Activated CD4-positive, alpha-beta T cell treated with anti-CD3 and anti-CD28 coated beads, Interleukin-2, amount 10 ng/mL, durations not matched to agents 7 days and 5 days (primary cell): ENCODE measurements at regions not wholly inside any gene's neighbourhood (a gene's known extent, or its start where the extent isn't known, plus 50 kb on each side); places are given as distances from the start of the nearest gene placed in this dataset.

ENCODE experiments used
- CTCF ChIA-PET: fragments of 350-600 bp; sonication (Branson Sonifier 250); formaldehyde crosslinking; loops from one replicate; lab custom pipeline; 2021; ENCODE audit warnings: antibody characterized with exemption; lab: Charles Lee
- POLR2A ChIA-PET: fragments of 350-600 bp; sonication (Branson Sonifier 250); formaldehyde crosslinking; loops from one replicate; lab custom pipeline; 2021; ENCODE audit warnings: antibody characterized with exemption; lab: Charles Lee
- DNase-seq: peaks from one replicate; pipeline ENCODE4 v3.0.0-alpha.2; 2020
- H3K27ac Mint-ChIP-seq: one replicate; pipeline ENCODE4 v1.8.0; 2021; ENCODE audit warnings: mild to moderate bottlenecking, moderate library complexity, mixed read lengths
- H3K27me3 Mint-ChIP-seq: one replicate; pipeline ENCODE4 v1.8.0; 2021; ENCODE audit warnings: mixed read lengths
- H3K36me3 Mint-ChIP-seq: one replicate; pipeline ENCODE4 v1.8.0; 2021; ENCODE audit warnings: low read depth, mixed read lengths
- H3K4me1 Mint-ChIP-seq: one replicate; pipeline ENCODE4 v1.8.0; 2021; ENCODE audit warnings: mixed read lengths
- H3K4me3 Mint-ChIP-seq: one replicate; pipeline ENCODE4 v1.8.0; 2021; ENCODE audit warnings: mild to moderate bottlenecking, moderate library complexity, mixed read lengths
- H3K9me3 Mint-ChIP-seq: one replicate; pipeline ENCODE4 v1.8.0; 2021; ENCODE audit warnings: mixed read lengths

GRCh38 chr2:71776227-71776626 is 322.9 kb downstream of the DYSF start:
- DNase-seq, result no peak
- Mint-ChIP-seq H3K36me3 (no peaks in the 10 kb centered on the region), H3K27me3 (no peaks in the 10 kb centered on the region), H3K4me1 (no peaks in the 10 kb centered on the region), H3K9me3 (no peaks in the 10 kb centered on the region), H3K4me3 (no peak overlapping the region), H3K27ac (no peak overlapping the region)
- POLR2A ChIA-PET, result no interaction called here
- CTCF ChIA-PET, result no interaction called here

- no peak overlapping the region for H3K27ac Mint-ChIP-seq
- no peaks in the 10 kb centered on the region for H3K36me3 Mint-ChIP-seq
Measured at GRCh38 chr2:71773218-71773617, 319.9 kb downstream of the DYSF start.

GRCh38 chr2:71772510-71773172 is 319.3 kb downstream of the DYSF start:
- H3K9me3 Mint-ChIP-seq, result no peaks in the 10 kb centered on the region
- H3K27ac Mint-ChIP-seq, result no peak overlapping the region
- H3K4me1 Mint-ChIP-seq, result no peaks in the 10 kb centered on the region
- H3K36me3 Mint-ChIP-seq, result no peaks in the 10 kb centered on the region
- H3K4me3 Mint-ChIP-seq, result no peak overlapping the region
- H3K27me3 Mint-ChIP-seq, result no peaks in the 10 kb centered on the region
- ChIA-PET CTCF (no interaction called here), POLR2A (no interaction called here)
- no peak for DNase-seq

More at GRCh38 chr2:71773218-71773617, 319.9 kb downstream of the DYSF start:
- POLR2A ChIA-PET, result no interaction called here
- no peak for DNase-seq
- no peaks in the 10 kb centered on the region for H3K27me3 Mint-ChIP-seq
- H3K4me1 Mint-ChIP-seq, result no peaks in the 10 kb centered on the region
- H3K4me3 Mint-ChIP-seq, result no peak overlapping the region
- CTCF ChIA-PET, result no interaction called here
- no peaks in the 10 kb centered on the region for H3K9me3 Mint-ChIP-seq

- Mint-ChIP-seq H3K9me3 (no peaks in the 10 kb centered on the region), H3K4me1 (no peaks in the 10 kb centered on the region), H3K27me3 (no peaks in the 10 kb centered on the region), H3K4me3 (no peak overlapping the region), H3K36me3 (no peaks in the 10 kb centered on the region), H3K27ac (no peak overlapping the region)
- ChIA-PET CTCF (no interaction called here), POLR2A (no interaction called here)
- no peak for DNase-seq
Measured at GRCh38 chr2:71767663-71768062, 314.3 kb downstream of the DYSF start.

- POLR2A ChIA-PET, result no interaction called here
- Mint-ChIP-seq H3K4me3 (no peak overlapping the region), H3K27me3 (peaks cover 11% of the 10 kb centered on the region), H3K9me3 (no peaks in the 10 kb centered on the region), H3K4me1 (no peaks in the 10 kb centered on the region), H3K36me3 (no peaks in the 10 kb centered on the region), H3K27ac (no peak overlapping the region)
- no peak for DNase-seq
- CTCF ChIA-PET, result no interaction called here
Measured at GRCh38 chr2:71759060-71759459, 305.7 kb downstream of the DYSF start.

- POLR2A ChIA-PET, result no interaction called here
Measured at GRCh38 chr2:71757351-71757750, 304.0 kb downstream of the DYSF start.

GRCh38 chr2:71756280-71756906 is 303.0 kb downstream of the DYSF start:
- POLR2A ChIA-PET, result no interaction called here
- Mint-ChIP-seq H3K27me3 (peaks cover 12% of the 10 kb centered on the region), H3K36me3 (no peaks in the 10 kb centered on the region), H3K27ac (no peak overlapping the region), H3K4me1 (no peaks in the 10 kb centered on the region), H3K4me3 (no peak overlapping the region), H3K9me3 (peaks cover 3% of the 10 kb centered on the region)
- CTCF ChIA-PET, result interaction anchor here (0.9 kb wide), 1 partner anchor 28 kb away, joined by 3 read pairs; no protein-coding TSS in a partner anchor
- DNase-seq, result no peak

More at GRCh38 chr2:71757351-71757750, 304.0 kb downstream of the DYSF start:
- H3K27me3 Mint-ChIP-seq, result peaks cover 11% of the 10 kb centered on the region
- no peaks in the 10 kb centered on the region for H3K4me1 Mint-ChIP-seq
- no peak overlapping the region for H3K27ac Mint-ChIP-seq
- H3K36me3 Mint-ChIP-seq, result no peaks in the 10 kb centered on the region
- H3K4me3 Mint-ChIP-seq, result no peak overlapping the region
- no peaks in the 10 kb centered on the region for H3K9me3 Mint-ChIP-seq
- no peak for DNase-seq
- CTCF ChIA-PET, result interaction anchor here (0.9 kb wide), 1 partner anchor 27 kb away, joined by 3 read pairs; no protein-coding TSS in a partner anchor

- no peak for DNase-seq
- H3K27me3 Mint-ChIP-seq, result peaks cover 5% of the 10 kb centered on the region
- peaks cover 3% of the 10 kb centered on the region for H3K9me3 Mint-ChIP-seq
- no peak overlapping the region for H3K4me3 Mint-ChIP-seq
- H3K27ac Mint-ChIP-seq, result no peak overlapping the region
- H3K4me1 Mint-ChIP-seq, result no peaks in the 10 kb centered on the region
- ChIA-PET POLR2A (no interaction called here), CTCF (no interaction called here)
- no peaks in the 10 kb centered on the region for H3K36me3 Mint-ChIP-seq
Measured at GRCh38 chr2:71751590-71751989, 298.2 kb downstream of the DYSF start.

GRCh38 chr2:71749671-71750101 is 296.3 kb downstream of the DYSF start:
- no peak for DNase-seq
- Mint-ChIP-seq H3K36me3 (no peaks in the 10 kb centered on the region), H3K27me3 (peaks cover 3% of the 10 kb centered on the region), H3K4me1 (no peaks in the 10 kb centered on the region), H3K27ac (no peak overlapping the region), H3K4me3 (no peak overlapping the region), H3K9me3 (peaks cover 3% of the 10 kb centered on the region)
- CTCF ChIA-PET, result no interaction called here
- POLR2A ChIA-PET, result no interaction called here

- ChIA-PET CTCF (no interaction called here), POLR2A (no interaction called here)
- no peak overlapping the region for H3K4me3 Mint-ChIP-seq
- no peak overlapping the region for H3K27ac Mint-ChIP-seq
- H3K27me3 Mint-ChIP-seq, result peaks cover 3% of the 10 kb centered on the region
- no peaks in the 10 kb centered on the region for H3K36me3 Mint-ChIP-seq
- no peak for DNase-seq
- H3K4me1 Mint-ChIP-seq, result no peaks in the 10 kb centered on the region
- peaks cover 3% of the 10 kb centered on the region for H3K9me3 Mint-ChIP-seq
Measured at GRCh38 chr2:71748227-71748626, 294.9 kb downstream of the DYSF start.

GRCh38 chr2:71747559-71747958 is 294.2 kb downstream of the DYSF start:
- H3K27me3 Mint-ChIP-seq, result peaks cover 3% of the 10 kb centered on the region
- CTCF ChIA-PET, result no interaction called here
- peaks cover 3% of the 10 kb centered on the region for H3K9me3 Mint-ChIP-seq
- H3K36me3 Mint-ChIP-seq, result no peaks in the 10 kb centered on the region
- no peaks in the 10 kb centered on the region for H3K4me1 Mint-ChIP-seq
- no peak for DNase-seq
- no peak overlapping the region for H3K27ac Mint-ChIP-seq
- POLR2A ChIA-PET, result no interaction called here
- no peak overlapping the region for H3K4me3 Mint-ChIP-seq

- H3K27me3 Mint-ChIP-seq, result peaks cover 2% of the 10 kb centered on the region
- no peak for DNase-seq
- CTCF ChIA-PET, result no interaction called here
- no peaks in the 10 kb centered on the region for H3K36me3 Mint-ChIP-seq
- POLR2A ChIA-PET, result no interaction called here
- peaks cover 3% of the 10 kb centered on the region for H3K9me3 Mint-ChIP-seq
- H3K4me1 Mint-ChIP-seq, result no peaks in the 10 kb centered on the region
- no peak overlapping the region for H3K27ac Mint-ChIP-seq
- H3K4me3 Mint-ChIP-seq, result no peak overlapping the region
Measured at GRCh38 chr2:71746946-71747501, 293.7 kb downstream of the DYSF start.

- Mint-ChIP-seq H3K27me3 (no peaks in the 10 kb centered on the region), H3K4me3 (no peak overlapping the region), H3K4me1 (no peaks in the 10 kb centered on the region), H3K9me3 (no peaks in the 10 kb centered on the region), H3K36me3 (no peaks in the 10 kb centered on the region), H3K27ac (no peak overlapping the region)
- CTCF ChIA-PET, result no interaction called here
- no peak for DNase-seq
- POLR2A ChIA-PET, result no interaction called here
Measured at GRCh38 chr2:71744781-71745180, 291.4 kb downstream of the DYSF start.
